Esophagus muscularis mucosa (tissue), 4 donors: ENCODE measurements at regions not wholly inside any gene's neighbourhood (a gene's known extent, or its start where the extent isn't known, plus 50 kb on each side); places are given as distances from the start of the nearest gene placed in this dataset.

Source experiments
- DNase-seq: peaks from one replicate; pipeline ENCODE4 v3.0.0-alpha.2; 2017; ENCODE audit errors: extremely low spot score
- H3K27ac ChIP-seq, 4 donors: fragments of 200-600 bp; sonication (generic); replicated peaks in 1 of 4; 1 replicate in 3 of 4; 2 replicates in 1 of 4; pipeline ENCODE4 v1.5.1; 2016 to 2019; ENCODE audit warnings: mild to moderate bottlenecking in 1 of 4
- H3K27me3 ChIP-seq, 4 donors: fragments of 200-600 bp; sonication (generic); one replicate each; pipeline versions ENCODE4 v1.5.1 to v1.6.0; 2016 to 2019
- H3K36me3 ChIP-seq, 4 donors: fragments of 200-600 bp; sonication (generic); one replicate each; pipeline ENCODE4 v1.5.1; 2016 to 2019
- H3K4me1 ChIP-seq, 4 donors: fragments of 200-600 bp; sonication (generic); one replicate each; pipeline ENCODE4 v1.5.1; 2016 to 2019
- H3K4me3 ChIP-seq, 4 donors: fragments of 200-600 bp; sonication (generic); 1 replicate in 2 of 4; 2 replicates in 2 of 4; pipeline ENCODE4 v1.5.1; 2016 to 2019; ENCODE audit warnings: mild to moderate bottlenecking in 4 of 4, moderate library complexity in 1 of 4
- H3K9me3 ChIP-seq, 4 donors: fragments of 200-600 bp; sonication (generic); 1 replicate in 3 of 4; 2 replicates in 1 of 4; pipeline ENCODE4 v1.5.1; 2016 to 2019
- CTCF ChIP-seq, 3 experiments: fragments of 200-600 bp in 2 of 3; fragments of 450-650 bp in 1 of 3; sonication (generic) in 2 of 3; IDR thresholded peaks; one replicate each; pipeline ENCODE4 v1.5.1; 2017 to 2019; ENCODE audit warnings: antibody characterized with exemption in 3 of 3, mild to moderate bottlenecking in 2 of 3, moderate library complexity in 1 of 3
- EP300 ChIP-seq: sonication (generic); formaldehyde crosslinking; IDR thresholded peaks from one replicate; pipeline ENCODE4 v1.6.1; 2017; ENCODE audit warnings: antibody characterized with exemption
- POLR2A ChIP-seq: fragments of 450-650 bp; IDR thresholded peaks from one replicate; pipeline ENCODE4 v1.6.1; 2017; ENCODE audit warnings: antibody characterized with exemption, moderate library complexity, mild to moderate bottlenecking, low read depth
- POLR2AphosphoS5 ChIP-seq, 2 donors: sonication (generic); formaldehyde crosslinking; IDR thresholded peaks; one replicate each; pipeline ENCODE4 v1.6.1; 2017; ENCODE audit warnings: antibody characterized with exemption in 2 of 2
- WGBS: methylation state at CpG from one replicate; pipeline ENCODE4 v1.1.5; 2018; 5-methylcytosine and 5-hydroxymethylcytosine counted together
- intact Hi-C: fragments of 100-400 bp; cut with DNase I; formaldehyde crosslinking; loops from one replicate; pipeline ENCODE4 v1.15.1; 2023

GRCh38 chr1:59029411-59030167 is 245.7 kb upstream of the JUN start:
- WGBS, result 78% methylated on average over 5 of the region's 5 CpGs
- DNase-seq, result no peak
- no peak for TF ChIP-seq EP300
- TF ChIP-seq POLR2AphosphoS5 (IDR thresholded peaks at IDR 0.05), result no peak
- no peak for TF ChIP-seq POLR2A
- no peak for TF ChIP-seq CTCF (IDR thresholded peaks at IDR 0.05)
- intact Hi-C loops, result no loop called here
- H3K27me3 ChIP-seq, result no peaks in the 10 kb centered on the region
- H3K27ac ChIP-seq, result no peak overlapping the region
- peaks cover 0 to 6% (median 2%) of the 10 kb centered on the region in 4 donors for H3K4me1 ChIP-seq
- H3K36me3 ChIP-seq, result no peaks in the 10 kb centered on the region
- H3K9me3 ChIP-seq, result no peaks in the 10 kb centered on the region
- no peak overlapping the region for H3K4me3 ChIP-seq

GRCh38 chr1:59032228-59032627 is 248.4 kb upstream of the JUN start:
- WGBS, result 100% methylated on average over 2 of the region's 2 CpGs
- no peaks in the 10 kb centered on the region for H3K4me1 ChIP-seq
- no peak for DNase-seq
- H3K9me3 ChIP-seq, result no peaks in the 10 kb centered on the region
- no peak for TF ChIP-seq EP300
- no peak for TF ChIP-seq POLR2AphosphoS5 (IDR thresholded peaks at IDR 0.05)
- no peak for TF ChIP-seq CTCF (IDR thresholded peaks at IDR 0.05)
- TF ChIP-seq POLR2A, result no peak
- intact Hi-C loops, result no loop called here
- no peaks in the 10 kb centered on the region for H3K36me3 ChIP-seq
- no peak overlapping the region for H3K27ac ChIP-seq
- no peak overlapping the region for H3K4me3 ChIP-seq
- H3K27me3 ChIP-seq, result no peaks in the 10 kb centered on the region

- no peak for TF ChIP-seq POLR2AphosphoS5 (IDR thresholded peaks at IDR 0.05)
- H3K27ac ChIP-seq, result no peak overlapping the region
- H3K27me3 ChIP-seq, result no peaks in the 10 kb centered on the region
- WGBS, result 97% methylated on average over 4 of the region's 4 CpGs
- DNase-seq, result no peak
- no peak overlapping the region for H3K4me3 ChIP-seq
- intact Hi-C loops, result no loop called here
- H3K4me1 ChIP-seq, result no peaks in the 10 kb centered on the region
- H3K36me3 ChIP-seq, result no peaks in the 10 kb centered on the region
- H3K9me3 ChIP-seq, result no peaks in the 10 kb centered on the region
Measured at GRCh38 chr1:59033761-59034160, 249.9 kb upstream of the JUN start.

GRCh38 chr1:59034925-59035324 is 251.1 kb upstream of the JUN start:
- TF ChIP-seq POLR2AphosphoS5 (IDR thresholded peaks at IDR 0.05), result no peak
- no peaks in the 10 kb centered on the region for H3K4me1 ChIP-seq
- WGBS, result 72% methylated on average over 9 of the region's 10 CpGs
- H3K36me3 ChIP-seq, result no peaks in the 10 kb centered on the region
- no peak overlapping the region for H3K27ac ChIP-seq
- no peaks in the 10 kb centered on the region for H3K9me3 ChIP-seq
- intact Hi-C loops, result no loop called here
- DNase-seq, result no peak
- no peaks in the 10 kb centered on the region for H3K27me3 ChIP-seq
- no peak overlapping the region for H3K4me3 ChIP-seq

DNA sequence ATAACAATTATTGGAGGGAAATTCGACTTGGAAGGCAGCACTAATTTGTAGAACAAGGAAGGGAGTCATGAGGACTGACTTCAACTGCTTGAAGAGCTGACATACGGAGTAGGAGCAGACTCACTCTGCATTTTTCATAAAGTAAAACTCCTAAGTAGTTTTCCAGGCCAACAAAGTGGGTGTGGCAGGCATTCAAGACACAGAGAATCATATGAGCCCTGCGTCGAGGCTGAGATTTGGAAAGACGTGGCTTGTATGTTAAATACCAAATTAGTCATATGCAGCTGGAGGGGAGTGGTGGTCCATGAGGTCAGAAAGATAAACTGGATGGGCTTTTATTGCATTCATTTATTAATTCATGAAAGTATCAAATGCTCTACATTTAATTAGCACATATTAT is 255.7 kb upstream of the JUN start:
- Histone ChIP-seq H3K4me1 (peaks cover 12 to 17% (median 15%) of the 10 kb centered on the region in 4 donors), H3K27me3 (no peaks in the 10 kb centered on the region), H3K4me3 (no peak overlapping the region), H3K27ac (no peak overlapping the region), H3K9me3 (no peaks in the 10 kb centered on the region), H3K36me3 (no peaks in the 10 kb centered on the region)
- intact Hi-C loops, result no loop called here
- WGBS, result 87% methylated on average over 5 of the region's 5 CpGs
- no peak for DNase-seq
- TF ChIP-seq POLR2A (no peak), EP300 (no peak), CTCF (IDR thresholded peaks at IDR 0.05) (no peak), POLR2AphosphoS5 (IDR thresholded peaks at IDR 0.05) (no peak)

GRCh38 chr1:59040486-59040885 is 256.4 kb upstream of the FGGY start:
- Histone ChIP-seq H3K36me3 (no peaks in the 10 kb centered on the region), H3K27ac (no peak overlapping the region), H3K4me3 (no peak overlapping the region), H3K27me3 (no peaks in the 10 kb centered on the region), H3K4me1 (peaks cover 12 to 17% (median 16%) of the 10 kb centered on the region in 4 donors), H3K9me3 (no peaks in the 10 kb centered on the region)
- intact Hi-C loops, result no loop called here
- TF ChIP-seq CTCF (IDR thresholded peaks at IDR 0.05) (no peak), EP300 (no peak), POLR2AphosphoS5 (IDR thresholded peaks at IDR 0.05) (no peak), POLR2A (no peak)
- no peak for DNase-seq
- WGBS, result 89% methylated on average over 2 of the region's 2 CpGs
